ENCODE measurements at regions not wholly inside any gene's neighbourhood (a gene's known extent, or its start where the extent isn't known, plus 50 kb on each side); places are given as distances from the start of the nearest gene placed in this dataset.
"Not testable (repeated sequence)": the region's sequence is repeated elsewhere in the genome, so short reads cannot be mapped to it uniquely, and the experiment has no call there.

- DNase-seq (ENCODE audit: low spot score) = no peak
These were observed 98.6 kb downstream of the USP22 start for GRCh38 chr17:20944014-20944865.

GRCh38 chr17:20947708-20948107, 95.1 kb downstream of the USP22 start:
- DNase-seq (ENCODE audit: low spot score) = not testable (repeated sequence)

- DNase-seq (ENCODE audit: low spot score) = no peak
These were observed 93.6 kb downstream of the USP22 start for GRCh38 chr17:20948984-20949777.
